AG04450 (cell line): ENCODE measurements at regions not wholly inside any gene's neighbourhood (a gene's known extent, or its start where the extent isn't known, plus 50 kb on each side); places are given as distances from the start of the nearest gene placed in this dataset.

ENCODE experiments used
- CTCF ChIA-PET: fragments of 300-600, 350-600 bp; formaldehyde crosslinking; extraction: SDS; loops from one replicate; lab custom pipeline; 2022; ENCODE audit warnings: antibody characterized with exemption, inconsistent platforms; lab: Charles Lee
- POLR2A ChIA-PET: fragments of 350-600 bp; formaldehyde crosslinking; extraction: SDS; loops from one replicate; lab custom pipeline; 2021; ENCODE audit warnings: antibody characterized with exemption, inconsistent platforms; lab: Yijun Ruan, JAX
- DNase-seq: peaks from one replicate; pipeline ENCODE4 v3.0.0-alpha.2; 2011; ENCODE audit warnings: low read depth, low spot score
- H3K27ac ChIP-seq: one replicate; pipeline ENCODE4 v1.5.1; 2012; ENCODE audit warnings: low read depth, low read length, control low read depth
- H3K27me3 ChIP-seq: one replicate; pipeline ENCODE4 v1.6.0; 2012; ENCODE audit warnings: low read length; ENCODE audit not compliant: control insufficient read depth, insufficient read depth
- H3K4me3 ChIP-seq: 2 replicates; pipeline ENCODE4 v1.5.1; 2011; ENCODE audit warnings: mild to moderate bottlenecking, low read depth, low read length, control low read depth
- H3K9me3 ChIP-seq: 2 replicates; pipeline ENCODE4 v1.5.1; 2012; ENCODE audit warnings: low read length; ENCODE audit not compliant: control insufficient read depth, insufficient read depth
- TF ChIP-seq, protein P1 (sequence below): IDR thresholded peaks from 2 replicates; pipeline ENCODE4 v1.5.1; 2011; ENCODE audit warnings: low read depth, low read length, control low read depth, inconsistent platforms

DNA sequence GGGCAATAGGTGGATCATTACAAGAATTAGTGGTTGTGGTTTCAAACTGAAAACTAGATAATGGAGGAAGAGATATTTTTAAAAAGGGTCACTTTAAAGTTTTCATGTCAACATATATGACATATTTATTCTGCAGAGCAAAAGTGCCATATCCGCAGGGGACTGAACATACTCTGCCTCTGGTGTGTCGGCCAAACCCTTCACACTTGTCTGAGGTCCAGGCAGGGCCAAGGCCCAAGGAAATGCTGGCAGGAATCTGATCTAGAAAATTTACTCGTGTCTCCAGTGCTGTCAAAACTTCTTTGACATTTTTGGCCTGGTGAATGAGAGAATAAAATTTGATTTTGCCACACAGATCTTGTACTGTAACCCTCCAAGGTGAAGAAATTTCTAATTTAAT lies 562.3 kb downstream of the CCSER2 start:
- Histone ChIP-seq H3K27me3 (no peaks in the 10 kb centered on the region), H3K9me3 (peaks cover 12% of the 10 kb centered on the region), H3K4me3 (no peak overlapping the region), H3K27ac (no peak overlapping the region)
- ChIA-PET CTCF (no interaction called here), POLR2A (no interaction called here)
- no peak for DNase-seq
- TF ChIP-seq, protein P1, sequence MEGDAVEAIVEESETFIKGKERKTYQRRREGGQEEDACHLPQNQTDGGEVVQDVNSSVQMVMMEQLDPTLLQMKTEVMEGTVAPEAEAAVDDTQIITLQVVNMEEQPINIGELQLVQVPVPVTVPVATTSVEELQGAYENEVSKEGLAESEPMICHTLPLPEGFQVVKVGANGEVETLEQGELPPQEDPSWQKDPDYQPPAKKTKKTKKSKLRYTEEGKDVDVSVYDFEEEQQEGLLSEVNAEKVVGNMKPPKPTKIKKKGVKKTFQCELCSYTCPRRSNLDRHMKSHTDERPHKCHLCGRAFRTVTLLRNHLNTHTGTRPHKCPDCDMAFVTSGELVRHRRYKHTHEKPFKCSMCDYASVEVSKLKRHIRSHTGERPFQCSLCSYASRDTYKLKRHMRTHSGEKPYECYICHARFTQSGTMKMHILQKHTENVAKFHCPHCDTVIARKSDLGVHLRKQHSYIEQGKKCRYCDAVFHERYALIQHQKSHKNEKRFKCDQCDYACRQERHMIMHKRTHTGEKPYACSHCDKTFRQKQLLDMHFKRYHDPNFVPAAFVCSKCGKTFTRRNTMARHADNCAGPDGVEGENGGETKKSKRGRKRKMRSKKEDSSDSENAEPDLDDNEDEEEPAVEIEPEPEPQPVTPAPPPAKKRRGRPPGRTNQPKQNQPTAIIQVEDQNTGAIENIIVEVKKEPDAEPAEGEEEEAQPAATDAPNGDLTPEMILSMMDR: no peak

DNA sequence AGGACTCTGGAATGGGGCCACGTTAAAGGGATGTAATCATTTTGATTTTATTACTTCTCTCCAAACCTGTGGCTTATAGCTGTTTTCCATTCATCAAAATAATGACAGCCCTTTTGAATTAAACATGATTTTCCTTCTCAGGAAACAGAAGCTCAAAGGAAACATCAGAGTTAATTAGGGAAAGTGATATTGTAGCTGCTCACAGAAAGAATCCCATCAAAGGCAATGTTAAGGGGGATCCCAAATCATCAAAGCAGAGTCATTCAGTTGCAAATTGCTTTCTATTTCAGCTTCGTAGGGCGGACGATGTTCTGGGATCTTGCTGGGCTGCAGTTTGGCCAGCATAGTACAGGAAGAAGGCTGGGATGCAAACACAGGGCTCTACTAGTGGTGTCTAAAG lies 563.2 kb downstream of the CCSER2 start:
- no peak for DNase-seq
- Histone ChIP-seq H3K4me3 (no peak overlapping the region), H3K27ac (no peak overlapping the region), H3K9me3 (peaks cover 12% of the 10 kb centered on the region), H3K27me3 (no peaks in the 10 kb centered on the region)
- ChIA-PET POLR2A (no interaction called here), CTCF (no interaction called here)
- TF ChIP-seq, protein P1: no peak

DNA sequence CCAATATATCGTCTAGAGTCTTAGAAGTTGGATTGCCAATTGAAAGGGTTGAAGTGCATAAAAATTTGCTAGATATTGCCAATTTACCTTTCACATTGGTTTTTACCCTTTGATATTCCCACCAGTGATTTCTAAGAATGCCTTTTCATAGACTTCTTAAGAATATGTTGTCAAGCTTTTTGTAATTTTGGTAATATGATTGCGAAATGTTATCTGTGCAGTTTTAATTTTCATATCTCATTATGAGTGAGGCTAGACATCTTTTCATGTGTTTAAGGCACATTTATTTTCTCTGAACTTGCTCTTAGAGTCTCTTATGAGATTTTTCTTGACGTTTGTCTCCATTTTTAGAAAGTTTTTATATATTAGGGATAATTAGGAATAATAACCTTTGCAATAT lies 567.2 kb downstream of the CCSER2 start:
- POLR2A ChIA-PET: no interaction called here

DNA sequence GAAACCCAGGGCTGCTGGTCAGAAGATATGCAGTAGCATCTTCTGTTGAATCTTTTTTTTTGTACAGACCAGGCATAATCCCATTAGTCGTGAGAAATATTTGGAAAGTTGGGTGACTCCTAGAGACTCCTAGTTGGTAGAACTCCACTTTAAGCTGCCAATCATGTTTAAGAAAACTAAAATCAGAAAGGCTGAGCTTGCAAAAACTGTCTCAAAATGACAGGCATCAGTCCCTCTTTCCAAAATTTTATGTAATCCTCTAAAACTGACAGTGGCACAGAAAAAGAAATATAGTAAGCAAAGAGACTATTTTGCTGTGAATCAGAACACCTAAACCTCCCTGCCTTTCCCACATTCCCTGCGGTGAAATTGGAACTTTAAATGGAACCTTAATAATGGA lies 568.5 kb downstream of the CCSER2 start:
- CTCF ChIA-PET: no interaction called here

More for the DNA sequence above, 567.2 kb downstream of the CCSER2 start:
- CTCF ChIA-PET: no interaction called here
- Histone ChIP-seq H3K27me3 (no peaks in the 10 kb centered on the region), H3K9me3 (peaks cover 5% of the 10 kb centered on the region; the same call in 1 of the 2 replicates), H3K4me3 (no peak overlapping the region), H3K27ac (no peak overlapping the region)
- DNase-seq: no peak
- TF ChIP-seq, protein P1: no peak

DNA sequence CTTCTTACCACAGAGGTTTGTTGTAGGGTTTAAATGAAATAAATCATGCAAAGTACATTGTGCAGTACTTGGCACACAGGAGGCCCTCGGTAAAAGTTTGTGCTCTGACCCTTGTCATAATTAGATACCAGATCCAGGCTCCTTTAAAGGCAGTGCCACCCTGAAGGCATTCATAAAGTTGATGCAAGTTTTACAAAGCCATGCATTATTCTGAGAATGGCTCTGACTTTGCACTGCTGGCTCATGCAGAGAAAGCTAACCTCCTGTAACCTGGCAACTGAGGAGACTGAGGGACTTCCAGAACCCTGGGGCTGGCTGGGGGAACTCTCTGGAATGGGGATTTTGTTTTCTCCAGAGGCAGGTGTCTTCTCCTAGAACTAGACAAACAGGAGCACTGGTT lies 570.9 kb downstream of the CCSER2 start:
- ChIA-PET POLR2A (no interaction called here), CTCF (no interaction called here)
- TF ChIP-seq, protein P1: no peak
- Histone ChIP-seq H3K27ac (no peak overlapping the region), H3K4me3 (no peak overlapping the region), H3K9me3 (peaks cover 11% of the 10 kb centered on the region; the same call in 1 of the 2 replicates), H3K27me3 (no peaks in the 10 kb centered on the region)
- DNase-seq: no peak

More for the DNA sequence above, 568.5 kb downstream of the CCSER2 start:
- Histone ChIP-seq H3K4me3 (no peak overlapping the region), H3K27ac (no peak overlapping the region), H3K9me3 (peaks cover 15% of the 10 kb centered on the region; the same call in 1 of the 2 replicates), H3K27me3 (no peaks in the 10 kb centered on the region)
- TF ChIP-seq, protein P1: no peak
- POLR2A ChIA-PET: no interaction called here
- no peak for DNase-seq
